ENCODE measurements at regions not wholly inside any gene's neighbourhood (a gene's known extent, or its start where the extent isn't known, plus 50 kb on each side); places are given as distances from the start of the nearest gene placed in this dataset.

GRCh38 chr6:140790109-140790508 is 1342.6 kb upstream of the GJE1 start:
- TF ChIP-seq CTCF (IDR thresholded peaks at IDR 0.05; ENCODE audit: low read depth, low read length) (no peak), POLR2A (IDR thresholded peaks at IDR 0.05; ENCODE audit: extremely low read depth, insufficient read length) (no peak), MAX (IDR thresholded peaks at IDR 0.05; ENCODE audit: low read depth, low read length) (no peak), MYC (IDR thresholded peaks at IDR 0.05; ENCODE audit: low read depth, low read length) (no peak)
